ENCODE measurements at regions not wholly inside any gene's neighbourhood (a gene's known extent, or its start where the extent isn't known, plus 50 kb on each side); places are given as distances from the start of the nearest gene placed in this dataset.

DNA sequence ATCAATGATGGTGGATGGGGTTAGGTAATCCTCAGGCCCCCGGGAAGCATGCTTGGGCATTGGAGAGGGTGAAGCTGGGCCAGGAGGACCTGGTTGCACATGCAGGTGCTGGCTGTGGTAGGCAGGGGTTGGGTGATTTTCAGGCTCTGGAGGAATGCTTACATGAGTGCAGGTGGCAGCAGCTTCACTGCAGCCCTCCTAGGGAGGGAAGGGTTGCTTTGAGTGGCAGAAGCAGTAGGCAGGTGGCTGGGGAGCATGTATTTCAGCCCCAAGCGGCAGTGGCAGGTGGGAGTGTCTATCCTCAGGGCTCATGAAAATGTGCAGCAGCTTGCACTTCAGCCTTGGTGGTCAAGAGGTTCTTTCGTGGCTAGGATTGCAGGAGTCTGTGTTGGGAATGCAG, 230.0 kb upstream of the CTNNB1 start:
- DNase-seq, result no peak

DNA sequence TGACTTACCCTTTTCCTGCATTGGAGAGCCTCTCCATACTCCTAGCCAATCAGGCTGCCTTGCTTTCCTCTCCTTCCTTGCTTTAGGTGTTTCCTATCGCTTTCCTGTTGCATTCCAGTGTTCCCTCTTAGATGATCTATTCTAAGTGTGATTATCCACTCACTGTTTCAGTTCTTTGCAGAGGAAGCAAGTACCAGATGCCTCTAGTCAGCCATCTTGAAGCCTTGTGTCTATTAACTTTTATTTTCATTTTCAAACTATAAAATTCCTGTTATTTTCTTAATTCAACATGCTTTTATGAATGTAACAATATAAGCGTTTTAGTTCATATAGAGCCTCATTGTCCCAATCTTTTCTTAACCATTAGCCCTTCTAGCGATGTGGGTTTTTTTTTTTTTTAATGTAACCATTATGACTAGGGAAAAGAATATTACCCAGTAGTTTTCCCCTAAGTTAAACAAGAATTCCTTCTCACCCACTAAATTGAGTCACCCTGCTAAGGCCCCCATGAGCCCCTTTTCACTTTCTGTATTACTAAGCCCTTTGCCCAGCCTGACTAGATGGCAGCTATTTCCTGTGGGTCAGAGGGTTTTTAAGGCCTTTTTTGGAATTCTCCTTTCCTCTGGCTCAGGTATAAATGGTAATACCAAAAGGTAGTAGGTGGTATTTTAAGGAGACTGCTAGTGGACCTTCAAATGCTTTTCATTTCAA, 229.4 kb upstream of the CTNNB1 start:
- no peak for DNase-seq

DNA sequence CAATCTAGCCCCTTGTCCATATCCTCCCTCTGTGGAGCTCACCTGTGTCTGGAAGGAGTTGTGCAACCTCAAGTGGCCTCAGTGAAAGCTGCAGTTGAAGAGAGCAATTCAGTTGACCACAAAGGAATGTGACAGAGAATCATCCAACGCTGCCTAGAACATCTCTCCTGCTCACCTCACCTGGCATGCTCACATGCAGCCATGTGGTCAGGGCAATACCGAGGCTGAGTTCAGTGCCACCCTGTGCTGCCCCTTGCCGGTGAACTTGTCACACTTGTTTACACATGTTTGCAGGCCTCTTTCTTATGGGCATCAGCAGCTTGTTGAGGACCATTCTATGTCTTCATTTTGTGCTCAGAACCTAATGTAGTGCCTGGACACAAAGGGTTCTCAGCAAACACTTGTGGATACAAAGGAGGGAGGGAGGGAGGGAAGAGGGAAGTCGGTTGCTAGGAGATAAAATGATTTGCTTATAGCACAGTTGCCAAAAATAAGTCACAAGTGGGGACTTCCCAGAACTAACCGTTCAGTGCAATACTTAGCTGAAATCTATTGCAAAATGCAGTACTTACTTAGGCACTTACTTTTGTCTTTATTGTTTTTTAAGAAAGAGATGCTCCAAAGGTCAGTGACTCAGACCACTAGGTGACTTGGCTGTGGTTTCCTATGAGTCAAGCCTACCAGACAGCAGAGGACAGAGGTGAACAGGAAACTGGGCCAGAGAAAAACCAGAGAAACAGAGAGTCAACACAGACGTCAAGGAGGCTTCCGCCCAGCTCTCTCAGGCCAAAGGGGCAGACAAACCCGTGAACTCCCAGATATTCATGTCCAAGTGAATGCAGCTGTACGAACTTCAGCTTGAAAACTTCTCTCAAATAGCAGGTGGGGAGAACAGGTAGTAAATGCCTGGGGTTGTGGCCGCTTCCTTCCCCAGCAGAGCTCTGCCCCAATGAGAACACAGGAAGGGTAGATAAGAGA, 227.8 kb upstream of the CTNNB1 start:
- DNase-seq, result no peak

DNA sequence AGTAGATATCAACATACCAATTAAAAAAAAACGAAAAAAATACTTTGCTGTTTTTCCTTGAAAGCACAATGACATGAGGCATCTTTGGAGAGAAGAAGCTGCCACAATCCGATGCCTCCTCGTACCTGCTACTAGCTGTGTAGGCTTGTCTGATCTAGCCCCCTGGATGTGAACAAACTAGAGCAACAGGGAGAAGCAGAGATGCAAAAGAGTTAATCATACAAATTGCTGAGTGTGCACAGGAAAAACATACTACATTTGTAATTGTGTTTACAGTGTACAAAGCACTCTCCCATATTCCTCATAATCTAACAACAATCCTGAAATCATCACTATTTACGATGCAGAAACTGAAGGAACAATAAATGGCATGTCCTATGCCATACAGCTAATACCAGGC, 227.0 kb upstream of the CTNNB1 start:
- DNase-seq, result no peak

DNA sequence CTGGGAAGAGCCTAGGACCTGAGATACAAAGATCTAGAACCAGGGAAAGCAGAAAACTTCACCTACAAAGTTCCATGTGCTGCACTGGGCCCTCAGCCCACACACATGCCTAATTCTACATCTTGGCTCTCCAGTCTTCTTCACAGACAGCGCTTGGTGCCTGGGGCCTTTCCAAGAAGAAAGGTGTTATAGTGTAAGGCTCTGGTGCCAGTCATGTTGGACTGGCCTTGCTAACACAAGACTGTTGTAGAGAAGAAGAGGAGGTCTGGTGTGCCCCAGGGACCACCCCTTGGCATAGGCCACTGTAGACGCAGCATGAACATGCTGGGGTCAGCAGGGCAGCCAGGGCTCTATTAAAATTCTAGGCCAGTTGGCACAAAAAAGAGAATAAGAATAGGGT, 226.2 kb upstream of the CTNNB1 start:
- no peak for DNase-seq

DNA sequence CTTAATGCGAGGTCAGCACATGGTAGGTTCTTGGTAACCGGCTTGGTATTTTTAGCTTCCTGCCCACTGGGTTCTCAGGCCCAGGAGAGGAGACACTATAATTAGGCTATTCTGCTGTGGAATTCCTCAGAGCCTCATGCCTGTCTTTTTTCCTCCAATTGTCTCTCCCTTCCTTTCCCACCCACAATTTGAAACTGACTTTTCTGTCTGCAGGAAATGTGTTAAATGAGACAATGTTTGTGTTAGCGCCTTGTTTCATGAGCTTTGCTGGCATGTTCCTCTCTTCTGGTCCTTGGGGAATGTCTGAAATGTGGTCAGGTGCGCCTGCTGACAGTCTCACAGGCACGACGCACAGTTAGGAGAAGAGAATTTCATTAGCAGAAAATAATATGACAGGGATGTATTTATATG, 223.6 kb upstream of the CTNNB1 start:
- DNase-seq, result no peak

DNA sequence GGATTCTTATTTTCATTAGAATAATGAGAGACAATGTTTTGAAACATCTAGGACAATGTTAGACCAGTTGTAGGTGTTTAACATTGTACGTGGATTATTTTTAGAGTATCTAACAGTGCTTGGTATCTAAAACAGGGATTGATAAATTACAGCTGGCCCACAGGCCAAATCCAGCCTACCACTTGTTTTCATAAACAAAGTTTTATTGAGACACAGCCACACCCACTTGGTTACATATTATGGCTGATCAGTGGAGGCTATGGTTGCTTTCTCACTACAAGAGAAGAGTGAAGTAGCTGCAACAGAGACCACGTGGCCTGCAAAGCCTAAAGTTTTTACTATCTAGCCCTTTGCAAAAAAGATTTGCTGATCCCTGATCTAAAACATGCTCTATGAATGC, 223.1 kb upstream of the CTNNB1 start:
- DNase-seq, result no peak

DNA sequence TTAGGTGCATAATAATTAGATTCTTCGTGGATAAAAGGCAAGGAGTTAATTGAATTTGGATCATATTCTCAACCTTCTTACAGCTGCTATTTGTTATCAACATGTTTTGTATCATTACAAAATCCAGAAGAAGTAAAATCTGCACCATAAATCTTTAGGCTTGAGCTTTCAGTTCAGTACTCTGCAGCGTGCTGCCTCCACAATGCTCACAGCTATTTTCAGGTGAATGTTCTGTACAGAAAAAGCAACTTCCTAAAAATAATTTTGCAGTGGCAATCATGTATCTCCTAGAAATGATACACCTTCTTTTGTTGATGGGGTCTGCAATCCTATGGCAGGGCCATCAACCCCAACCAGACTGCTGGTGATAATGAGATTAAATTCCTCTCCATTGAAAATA, 220.9 kb upstream of the CTNNB1 start:
- no peak for DNase-seq

DNA sequence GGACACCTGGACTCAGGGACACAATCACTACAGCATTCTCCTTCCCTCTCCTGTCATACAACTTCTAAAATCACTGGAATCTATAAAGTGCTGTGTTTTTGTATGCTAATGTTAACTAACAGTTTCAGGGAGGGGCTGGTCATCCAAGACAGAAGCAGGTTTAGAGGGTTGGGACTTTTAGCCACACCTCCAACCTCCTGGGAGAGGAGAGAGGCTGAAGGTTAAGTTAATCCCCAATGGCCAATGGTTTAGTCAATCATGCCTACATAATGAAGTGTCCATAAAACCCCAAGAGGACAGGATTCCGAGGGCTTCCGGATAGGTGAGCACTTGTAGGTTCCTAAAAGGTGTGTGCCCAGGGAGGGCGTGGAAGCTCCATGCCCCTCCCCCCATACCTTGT, 219.3 kb upstream of the CTNNB1 start:
- no peak for DNase-seq

DNA sequence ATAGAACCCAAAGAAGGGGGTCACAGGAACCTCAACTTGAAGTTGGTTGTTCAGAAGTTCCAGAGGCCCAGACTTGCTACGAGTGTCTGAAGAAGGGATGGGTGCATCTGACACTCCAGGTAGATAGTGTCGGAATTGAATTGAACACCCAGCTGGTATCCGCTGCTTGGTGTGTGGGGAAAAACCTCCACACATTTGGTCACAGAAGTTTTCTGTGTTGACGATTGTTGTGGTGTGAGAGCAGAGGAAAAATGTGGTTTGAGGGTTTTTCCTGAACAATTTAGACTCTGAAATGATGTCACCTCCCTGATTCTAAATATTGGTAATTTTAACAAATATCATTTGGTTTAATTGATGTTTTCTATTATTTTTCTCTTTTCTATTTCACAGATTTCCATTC, 218.8 kb upstream of the CTNNB1 start:
- no peak for DNase-seq

DNA sequence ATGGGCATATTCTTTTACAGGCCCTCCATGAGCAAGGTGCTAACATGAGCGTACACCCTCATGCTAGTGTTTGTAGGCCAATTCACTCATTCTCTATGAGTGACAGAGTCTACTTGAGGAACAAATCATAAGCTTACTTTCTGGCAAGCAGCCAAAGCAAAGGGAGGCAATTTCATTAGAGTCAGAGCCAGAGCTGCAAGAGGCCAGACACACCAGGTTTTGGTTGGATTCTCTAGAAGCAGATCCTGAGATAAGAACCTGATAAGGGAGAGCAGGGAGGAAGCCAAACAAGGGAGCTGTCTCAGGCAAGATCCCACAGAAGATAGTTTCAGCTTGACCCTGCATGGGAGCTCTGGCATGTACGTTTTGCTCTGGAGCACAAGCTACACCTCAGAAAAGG, 214.1 kb upstream of the CTNNB1 start:
- DNase-seq, result no peak

DNA sequence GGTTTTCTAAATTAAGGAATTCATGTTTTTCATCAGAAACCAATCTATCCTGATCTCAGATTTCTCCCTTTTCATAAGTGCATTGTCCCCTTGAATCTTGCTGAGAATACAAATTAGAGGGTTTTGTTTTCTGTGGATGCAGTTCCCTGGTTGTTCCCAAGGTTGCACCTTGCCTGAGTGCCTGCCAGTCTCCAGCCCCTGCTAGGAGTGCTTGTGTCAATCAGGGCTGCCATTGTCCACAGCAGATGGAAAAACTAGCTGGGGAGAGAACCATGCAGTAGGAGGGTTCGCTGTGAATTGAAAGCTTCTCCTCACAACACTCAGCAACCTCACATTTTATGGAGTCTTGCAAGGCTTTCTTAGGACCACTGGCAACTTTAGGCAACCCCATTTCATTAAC, 210.8 kb upstream of the CTNNB1 start:
- no peak for DNase-seq

DNA sequence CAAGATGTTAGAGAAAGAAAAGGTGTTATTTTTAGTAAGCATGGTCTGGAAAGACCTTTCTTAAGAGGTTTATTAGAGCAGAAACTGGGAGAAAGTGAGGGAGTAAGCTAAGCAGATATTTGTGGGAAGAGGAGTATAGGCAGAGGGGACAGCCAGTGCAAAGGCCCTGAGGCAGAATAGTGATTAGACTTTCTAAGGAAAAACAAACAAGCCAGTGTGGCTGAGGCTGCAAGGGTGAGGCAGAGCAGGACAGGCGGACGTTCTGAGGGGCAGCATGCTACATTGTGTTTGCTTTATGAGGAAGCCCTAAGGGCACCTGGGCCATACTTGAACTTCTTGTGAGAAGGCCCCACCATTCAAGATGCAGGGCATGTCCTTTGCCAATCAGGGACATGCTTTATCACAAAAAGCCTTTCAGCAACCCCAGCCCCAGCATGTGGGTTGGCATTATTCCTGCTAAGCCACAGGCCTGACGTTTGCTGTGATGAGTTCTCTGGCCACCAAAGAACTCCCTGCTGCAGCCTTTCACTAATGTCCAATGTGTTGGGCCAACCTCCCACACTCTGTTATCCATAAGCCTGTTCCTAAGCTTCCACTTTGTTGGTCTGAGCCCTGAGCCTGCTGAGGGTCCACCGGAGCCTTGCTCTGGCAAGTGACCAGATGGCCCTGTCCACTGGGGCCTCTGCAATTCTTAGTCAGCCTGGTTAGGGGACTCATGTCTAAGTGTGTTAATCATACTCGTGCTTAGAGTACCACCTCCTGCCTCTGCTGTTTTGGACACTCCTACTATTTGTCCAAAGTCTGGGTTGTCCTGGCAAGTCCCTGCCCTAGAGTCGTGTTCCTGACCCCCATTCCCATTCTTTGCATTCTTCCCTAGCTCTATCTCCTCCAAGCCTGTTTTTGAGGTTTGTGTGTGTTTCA, 209.9 kb upstream of the CTNNB1 start:
- no peak for DNase-seq

DNA sequence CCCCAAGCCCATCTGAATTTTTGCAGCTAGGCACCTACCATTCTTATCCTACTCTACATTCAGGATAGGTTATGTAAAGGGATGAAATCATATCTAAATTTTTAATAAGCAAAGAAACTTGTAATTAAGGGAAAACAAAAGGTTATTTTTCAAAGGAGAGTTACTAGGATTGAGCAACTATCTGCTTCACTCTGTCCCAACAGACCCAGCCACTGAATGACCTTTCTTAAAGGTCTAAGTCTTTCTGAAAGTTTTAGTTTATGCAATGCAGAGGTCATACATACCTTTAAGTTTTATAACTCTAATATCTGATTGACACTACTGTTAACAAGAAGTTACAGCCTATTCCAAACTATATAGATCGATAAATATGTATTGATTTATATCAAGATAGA, 209.2 kb upstream of the CTNNB1 start:
- DNase-seq, result no peak

DNA sequence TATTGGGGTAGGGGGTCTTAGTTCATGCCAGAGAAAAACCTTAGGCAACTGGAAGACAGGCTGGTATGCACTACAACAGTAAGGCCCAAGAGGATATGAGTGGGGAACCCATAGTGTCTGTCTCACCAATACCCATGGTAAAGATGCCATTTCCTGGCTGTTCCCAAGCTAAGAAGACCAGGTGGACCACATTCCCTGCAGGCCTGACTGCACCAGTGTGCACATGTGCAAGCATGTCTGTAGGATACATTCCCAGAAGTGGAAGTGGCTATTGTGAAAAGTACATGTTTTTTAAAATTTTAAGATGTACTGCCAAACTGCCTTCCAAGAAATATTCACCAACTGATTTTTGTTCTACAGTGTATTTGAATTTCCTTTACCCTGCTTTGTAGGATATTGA, 207.3 kb upstream of the CTNNB1 start:
- no peak for DNase-seq

DNA sequence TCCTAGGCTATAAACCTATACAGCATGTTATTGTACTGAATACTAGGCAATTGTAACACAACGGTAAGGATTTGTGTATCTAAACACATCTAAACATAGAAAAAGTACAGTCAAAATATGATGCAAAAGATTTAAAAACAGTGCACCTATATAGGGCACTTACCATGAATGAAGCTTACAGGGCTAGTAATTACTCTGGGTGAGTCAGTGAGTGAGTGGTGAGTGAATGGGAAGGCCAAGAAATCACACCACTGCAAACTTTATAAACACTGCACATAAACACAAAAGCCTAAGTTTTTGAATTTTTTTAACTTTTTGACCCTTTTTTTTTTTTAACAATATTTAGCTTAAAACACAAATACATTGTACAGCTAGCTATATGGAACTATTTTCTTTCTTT, 204.7 kb upstream of the CTNNB1 start:
- no peak for DNase-seq

DNA sequence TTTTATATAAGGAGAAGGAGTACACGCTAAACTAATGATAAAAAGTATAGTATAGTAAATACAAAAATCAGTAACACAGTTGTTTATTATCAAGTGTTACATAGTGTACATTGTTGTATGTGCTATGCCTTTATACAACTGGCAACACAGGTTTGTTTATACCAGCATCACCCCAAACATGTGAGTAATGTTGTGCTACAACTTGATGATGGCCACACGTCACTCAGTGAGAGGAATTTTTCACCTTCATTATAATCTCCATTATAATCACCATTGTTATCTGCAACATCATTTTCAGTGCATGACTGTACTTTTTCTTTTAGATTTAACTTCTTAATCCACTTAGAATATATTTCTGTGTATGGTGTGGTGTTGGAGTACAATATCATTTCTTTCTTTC, 204.0 kb upstream of the CTNNB1 start:
- no peak for DNase-seq

DNA sequence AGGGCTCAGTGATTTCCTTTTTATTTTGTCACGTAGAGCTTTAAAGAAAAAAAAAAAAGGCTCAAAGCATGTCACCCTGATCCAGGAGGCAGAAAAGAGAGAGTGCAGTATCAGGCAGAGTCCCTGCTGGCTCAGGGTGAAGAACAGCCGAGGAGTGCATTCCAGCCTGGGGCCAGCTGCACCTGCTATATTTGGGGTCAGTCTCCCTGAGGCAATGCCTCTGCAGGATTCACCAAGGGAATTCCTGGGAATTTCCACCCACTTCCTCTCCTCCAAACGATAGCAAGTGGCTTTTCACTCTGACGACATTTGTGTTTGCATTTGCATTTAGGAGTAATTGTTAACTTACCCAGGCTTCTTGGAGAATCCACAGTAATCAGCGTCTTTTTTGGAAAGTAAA, 202.9 kb upstream of the CTNNB1 start:
- no peak for DNase-seq

DNA sequence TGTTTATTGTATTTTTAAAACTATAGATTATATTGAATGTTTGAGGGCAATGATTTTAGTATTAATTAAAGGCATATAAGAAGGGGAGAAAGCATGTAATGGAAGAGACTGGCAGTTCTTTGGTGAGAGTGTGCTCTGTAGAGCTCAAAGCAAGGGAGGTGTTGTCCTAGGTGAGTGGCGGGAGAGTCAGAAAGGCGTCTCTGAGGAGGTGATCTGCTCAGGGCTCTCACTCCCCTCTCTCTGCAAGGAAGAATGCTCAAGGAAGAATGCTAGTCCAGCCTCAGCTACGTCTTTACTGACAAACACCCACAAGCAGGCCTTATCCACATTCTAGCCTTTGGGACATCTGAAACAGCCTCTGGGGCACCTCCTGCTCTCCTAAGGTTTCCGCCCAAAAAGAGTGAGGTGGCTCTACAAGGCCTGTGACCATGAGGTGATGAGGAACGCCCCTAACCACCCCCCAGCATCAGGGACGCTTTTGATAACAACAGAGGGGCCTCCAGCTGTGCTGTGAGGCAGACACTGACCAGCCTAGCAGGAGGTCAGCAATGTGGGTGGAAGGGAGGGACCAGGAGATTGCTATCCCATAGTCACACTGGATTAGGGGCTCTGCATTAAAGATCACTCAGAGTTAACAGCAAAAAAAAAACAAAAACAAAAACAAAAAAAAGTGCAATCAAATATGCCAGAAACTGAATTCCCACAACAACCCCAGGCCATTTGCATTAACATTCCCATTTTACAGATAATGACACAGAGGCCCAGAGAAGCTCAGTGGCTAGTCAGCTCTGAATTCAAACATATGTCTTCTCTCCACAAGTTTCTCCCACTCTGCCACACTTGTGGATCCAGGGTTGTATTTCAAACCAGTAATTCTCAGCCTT, 202.2 kb upstream of the CTNNB1 start:
- no peak for DNase-seq

DNA sequence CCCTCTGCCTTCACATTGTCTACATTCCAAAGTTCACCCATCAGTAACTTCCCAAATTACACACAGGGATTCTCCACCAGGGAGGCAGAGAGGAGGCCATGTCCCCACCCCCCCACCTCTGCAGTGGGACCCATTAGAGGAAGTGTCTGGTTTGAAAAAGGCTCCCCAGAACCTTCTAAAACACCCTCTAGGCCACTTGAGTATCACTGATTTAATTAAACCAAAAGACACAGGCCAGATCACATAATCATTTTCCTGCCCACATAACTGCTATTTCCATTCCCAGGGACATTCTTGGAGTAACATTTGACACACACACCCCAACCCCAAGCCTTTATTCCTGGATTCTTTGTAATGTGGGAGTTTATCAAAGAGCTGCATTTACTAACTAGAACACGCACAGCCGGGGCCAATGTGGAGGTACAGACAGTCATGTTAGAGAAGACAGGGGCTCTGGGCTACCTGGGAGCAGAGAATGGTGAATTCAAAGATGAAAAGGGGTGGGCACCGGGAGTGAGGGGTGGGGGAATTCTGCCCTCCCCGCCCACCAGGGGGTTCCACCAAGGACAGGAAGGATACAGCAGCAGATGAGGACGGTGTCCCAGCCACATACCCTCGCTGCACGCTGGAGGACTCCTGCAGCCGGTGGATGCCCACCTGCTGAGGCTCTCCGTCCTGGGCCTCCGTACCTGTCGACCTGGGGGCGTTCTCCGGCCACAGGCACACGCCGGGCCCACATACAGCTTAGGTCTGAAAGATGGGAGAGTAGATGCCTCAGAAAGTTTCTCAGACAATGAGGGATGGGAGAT, 201.4 kb upstream of the CTNNB1 start:
- DNase-seq, result no peak

DNA sequence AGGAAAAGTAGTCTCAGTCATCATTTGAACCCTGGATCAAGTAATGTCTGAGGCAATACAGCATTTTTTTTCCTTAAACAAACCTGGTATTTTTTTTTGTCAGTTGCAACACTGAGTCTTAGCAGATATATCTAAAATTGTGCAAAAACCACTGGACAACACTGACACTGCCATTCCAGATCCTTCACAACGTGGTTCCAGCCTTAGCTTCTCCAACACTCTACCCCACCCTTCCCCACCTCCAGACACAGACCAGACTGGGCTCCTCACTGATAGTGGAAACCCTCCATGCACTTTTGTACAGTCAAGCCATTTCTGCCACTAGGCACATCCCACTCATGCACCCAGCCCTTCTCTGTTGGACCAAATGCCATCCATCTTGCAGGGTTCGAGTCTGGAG, 199.6 kb upstream of the CTNNB1 start:
- no peak for DNase-seq

All from stimulated activated naive CD4-positive, alpha-beta T cell (primary cell).